GM12878 (cell line): ENCODE measurements at regions not wholly inside any gene's neighbourhood (a gene's known extent, or its start where the extent isn't known, plus 50 kb on each side); places are given as distances from the start of the nearest gene placed in this dataset.

Experiments used
- ATAC-seq: fragments of 200-7000 bp; cut with Tn5 transposase; 3 replicates; pipeline ENCODE4 v1.9.1; 2020; ENCODE audit warnings: mild to moderate bottlenecking, moderate library complexity
- BruUV-seq: library from RNA; stranded (reverse); fragments of 400-500 nt; replicated peaks from 2 replicates; lab custom pipeline; 2021; lab: Mats Ljungman, UMichigan
- CTCF ChIA-PET: fragments of 300-600 bp; sonication (Branson Sonifier 250); formaldehyde crosslinking; extraction: SDS; loops from one replicate; lab custom pipeline; 2021; ENCODE audit warnings: inconsistent platforms; lab: Yijun Ruan, JAX
- POLR2A ChIA-PET: fragments of 350-600 bp; formaldehyde crosslinking; extraction: SDS; loops from one replicate; lab custom pipeline; 2021; ENCODE audit warnings: inconsistent platforms; lab: Charles Lee
- RAD21 ChIA-PET: fragments of 300-600 bp; sonication (Branson Sonifier 250); formaldehyde crosslinking; loops from one replicate; lab custom pipeline; 2023; ENCODE audit warnings: antibody characterized with exemption; ENCODE audit not compliant: unreplicated experiment; lab: Charles Lee
- SMC1A ChIA-PET: fragments of 300-600 bp; sonication (Branson Sonifier 250); formaldehyde crosslinking; loops from one replicate; lab custom pipeline; 2023; ENCODE audit not compliant: unreplicated experiment, uncharacterized antibody; lab: Charles Lee
- DNase-seq: peaks from one replicate; pipeline ENCODE4 v3.0.0-alpha.2; 2011; ENCODE audit warnings: low read depth, low spot score
- FAIRE-seq: peaks from 3 replicates; lab custom pipeline; 2011; peaks lifted over from hg19 to GRCh38; lab: Jason Lieb, UNC
- H2AFZ ChIP-seq: 2 replicates; pipeline ENCODE4 v1.6.0; 2011; ENCODE audit warnings: low read depth, low read length, control low read depth; ENCODE audit not compliant: control insufficient read depth
- H3K27ac ChIP-seq: 2 replicates; pipeline ENCODE4 v1.5.1; 2011; ENCODE audit warnings: control low read depth; ENCODE audit not compliant: control insufficient read depth, insufficient read depth
- H3K27me3 ChIP-seq, 2 experiments: replicated peaks in 1 of 2; 2 replicates each; pipeline versions ENCODE4 v1.6.0 to v1.6.1; 2011; ENCODE audit warnings: low read length in 1 of 2; ENCODE audit not compliant: control insufficient read depth in 2 of 2, insufficient read depth in 2 of 2
- H3K36me3 ChIP-seq, 2 experiments: 2 replicates each; pipeline ENCODE4 v1.5.1; 2011; ENCODE audit warnings: low read length in 1 of 2; ENCODE audit not compliant: control insufficient read depth in 2 of 2, insufficient read depth in 2 of 2
- H3K4me1 ChIP-seq: 2 replicates; pipeline ENCODE4 v1.6.1; 2011; ENCODE audit warnings: mild to moderate bottlenecking, low read length, moderate library complexity, mixed read lengths; ENCODE audit not compliant: control insufficient read depth, insufficient read depth
- H3K4me2 ChIP-seq: 2 replicates; pipeline ENCODE4 v1.6.0; 2011; ENCODE audit warnings: control low read depth; ENCODE audit not compliant: control insufficient read depth, insufficient read depth
- H3K4me3 ChIP-seq: fragments of 200-600 bp; sonication (generic); 2 replicates; pipeline ENCODE4 v1.5.1; 2016
- H3K79me2 ChIP-seq: 2 replicates; pipeline ENCODE4 v1.6.0; 2011; ENCODE audit warnings: low read length; ENCODE audit not compliant: control insufficient read depth, insufficient read depth
- H3K9ac ChIP-seq: 2 replicates; pipeline ENCODE4 v1.8.0; 2011; ENCODE audit warnings: low read length, control low read depth, mixed read lengths; ENCODE audit not compliant: control insufficient read depth, insufficient read depth
- H3K9me3 ChIP-seq: replicated peaks from 3 replicates; pipeline ENCODE4 v1.5.1; 2011; ENCODE audit warnings: mild to moderate bottlenecking, low read length; ENCODE audit not compliant: control insufficient read depth, insufficient read depth
- H4K20me1 ChIP-seq: 2 replicates; pipeline ENCODE4 v1.6.0; 2011; ENCODE audit not compliant: control insufficient read depth, insufficient read depth
- CBFB ChIP-seq: IDR thresholded peaks from 2 replicates; pipeline ENCODE4 v1.6.1; 2016; ENCODE audit warnings: antibody characterized with exemption, low read depth
- FOS ChIP-seq: IDR thresholded peaks from 3 replicates; pipeline ENCODE4 v1.6.1; 2011; ENCODE audit warnings: borderline replicate concordance; ENCODE audit not compliant: insufficient read length; ENCODE audit errors: extremely low read depth
- FOXK2 ChIP-seq: fragments of 450-650 bp; IDR thresholded peaks from 2 replicates; pipeline ENCODE4 v1.6.1; 2017; ENCODE audit warnings: mild to moderate bottlenecking, moderate library complexity
- GABPA ChIP-seq: IDR thresholded peaks from 2 replicates; pipeline ENCODE4 v1.6.1; 2014; ENCODE audit warnings: antibody characterized with exemption, low read depth, mild to moderate bottlenecking, inconsistent platforms
- HCFC1 ChIP-seq: fragments of 150-350 bp; IDR thresholded peaks from 2 replicates; pipeline ENCODE4 v1.6.1; 2014; ENCODE audit warnings: low read length
- IRF4 ChIP-seq: IDR thresholded peaks from 2 replicates; pipeline ENCODE4 v1.6.1; 2011; ENCODE audit warnings: low read depth, low read length
- KAT2A ChIP-seq: conservative IDR thresholded peaks from 2 replicates; pipeline ENCODE4 v1.6.1; 2011; ENCODE audit warnings: low read depth, low read length; ENCODE audit not compliant: control insufficient read depth
- MEF2A ChIP-seq: IDR thresholded peaks from 2 replicates; pipeline ENCODE4 v1.6.1; 2011; ENCODE audit warnings: low read depth, mild to moderate bottlenecking, low read length, moderate library complexity; ENCODE audit not compliant: insufficient read depth
- MTA2 ChIP-seq: fragments of 450-650 bp; IDR thresholded peaks from 2 replicates; pipeline ENCODE4 v1.6.1; 2016; ENCODE audit warnings: low read depth, mild to moderate bottlenecking, moderate library complexity
- MYB ChIP-seq: fragments of 150-350 bp; IDR thresholded peaks from 2 replicates; pipeline ENCODE4 v1.6.1; 2014; ENCODE audit warnings: mild to moderate bottlenecking, low read depth, low read length, borderline replicate concordance
- NFYA ChIP-seq: IDR thresholded peaks from 2 replicates; pipeline ENCODE4 v1.6.1; 2011; ENCODE audit warnings: low read depth, mild to moderate bottlenecking, low read length, improper control_type of control experiment, borderline replicate concordance
- NR2C1 ChIP-seq: fragments of 450-650 bp; IDR thresholded peaks from 2 replicates; pipeline ENCODE4 v1.6.1; 2017; ENCODE audit warnings: antibody characterized with exemption, mild to moderate bottlenecking, moderate library complexity
- SPI1 ChIP-seq: IDR thresholded peaks from 2 replicates; pipeline ENCODE4 v1.6.1; 2011; ENCODE audit warnings: low read depth, mild to moderate bottlenecking, low read length, moderate library complexity, borderline replicate concordance; ENCODE audit not compliant: insufficient read depth
- SRF ChIP-seq, 2 experiments: IDR thresholded peaks; 2 replicates each; pipeline ENCODE4 v1.6.1; 2011; ENCODE audit warnings: low read depth in 2 of 2, low read length in 2 of 2, mild to moderate bottlenecking in 1 of 2, moderate library complexity in 1 of 2
- TAF1 ChIP-seq: IDR thresholded peaks from 2 replicates; pipeline ENCODE4 v1.6.1; 2011; ENCODE audit warnings: mild to moderate bottlenecking, low read depth, low read length, borderline replicate concordance
- YY1 ChIP-seq: IDR thresholded peaks from 2 replicates; pipeline ENCODE4 v1.6.1; 2011; ENCODE audit warnings: low read depth, mild to moderate bottlenecking, low read length
- ZNF207 ChIP-seq: fragments of 450-650 bp; IDR thresholded peaks from 2 replicates; pipeline ENCODE4 v1.6.1; 2014; ENCODE audit warnings: antibody characterized with exemption, mild to moderate bottlenecking, borderline replicate concordance
- WGBS: methylation state at CpG from one replicate; pipeline ENCODE4 v1.1.6; 2016; ENCODE audit warnings: low lambda C conversion rate; ENCODE audit not compliant: insufficient replicate concordance, insufficient coverage; ENCODE audit errors: missing lambda C conversion rate; 5-methylcytosine and 5-hydroxymethylcytosine counted together
- in situ Hi-C: fragments of 300-500 bp; cut with MboI; formaldehyde crosslinking; loops from 9 replicates; pipeline ENCODE4 v1.14.3; 2018; ENCODE audit warnings: mixed read lengths
- intact Hi-C: fragments of 100-400 bp; cut with micrococcal nuclease; formaldehyde crosslinking; loops from one replicate; pipeline ENCODE4 v1.14.2; 2022; ENCODE audit not compliant: unreplicated experiment
- TF ChIP-seq, protein P1 (sequence below): fragments of 450-650 bp; IDR thresholded peaks from 2 replicates; pipeline ENCODE4 v1.6.1; 2017; ENCODE audit warnings: mild to moderate bottlenecking, low read depth, inconsistent platforms; ENCODE audit not compliant: poor library complexity, severe bottlenecking

DNA sequence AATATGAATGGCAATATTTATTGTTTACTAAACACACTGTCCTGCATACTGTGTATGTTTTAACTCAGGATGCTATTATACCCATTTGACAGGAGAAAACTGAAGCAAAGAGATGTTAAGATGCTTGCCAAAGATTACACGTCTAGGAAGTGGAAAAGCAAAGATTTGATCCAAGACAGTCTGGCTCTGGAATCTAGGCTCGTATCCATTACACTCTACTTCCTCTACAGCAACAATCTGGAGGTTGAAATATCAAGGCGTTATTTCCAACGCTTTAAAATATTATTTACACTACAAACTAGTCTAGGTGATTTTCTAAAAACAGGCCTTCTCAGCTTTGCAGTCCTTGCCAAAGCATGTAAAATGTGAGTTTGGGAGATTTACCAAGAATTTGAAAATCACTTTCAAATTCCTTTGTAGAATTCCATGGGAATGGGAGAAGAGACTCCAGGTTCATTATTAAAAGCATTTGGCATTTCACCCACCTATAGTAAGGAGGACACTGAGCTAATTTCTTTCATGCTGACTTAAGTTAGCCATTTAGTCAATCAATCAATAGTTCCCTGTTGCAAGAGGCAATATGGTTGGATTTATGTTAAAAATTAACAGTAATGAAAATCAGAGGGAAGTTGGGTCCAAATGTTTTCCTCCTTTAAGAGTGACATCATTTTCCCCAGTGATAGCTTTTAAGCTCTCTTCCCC, 356.3 kb upstream of the SMARCA2 start:
- ChIA-PET CTCF (no interaction called here), POLR2A (interaction anchor here (0.5 kb wide), 1 partner anchor 170 kb away, joined by 3 read pairs; no protein-coding TSS in a partner anchor)
- FAIRE-seq, result no peak

More for the DNA sequence above, 356.3 kb upstream of the SMARCA2 start:
- SMC1A ChIA-PET, result interaction anchor here (0.9 to 1.4 kb wide), 2 partner anchors 18 to 27 kb away, joined by 3 to 4 read pairs; no protein-coding TSS in a partner anchor
- BruUV-seq, result no TSS peak
- H3K79me2 ChIP-seq, result no peaks in the 10 kb centered on the region
- ATAC-seq (no peak), DNase-seq (no peak)
- H3K27me3 ChIP-seq, result no peaks in the 10 kb centered on the region
- H2AFZ ChIP-seq, result no peak overlapping the region
- intact Hi-C loops (no loop called here), in situ Hi-C loops (no loop called here)
- no peak overlapping the region for H3K27ac ChIP-seq
- H3K4me1 ChIP-seq, result no peaks in the 10 kb centered on the region
- RAD21 ChIA-PET, result no interaction called here
- no peak overlapping the region for H3K4me2 ChIP-seq
- no peaks in the 10 kb centered on the region for H4K20me1 ChIP-seq
- no peak overlapping the region for H3K9ac ChIP-seq
- no peak overlapping the region for H3K4me3 ChIP-seq
- TF ChIP-seq, protein P1, sequence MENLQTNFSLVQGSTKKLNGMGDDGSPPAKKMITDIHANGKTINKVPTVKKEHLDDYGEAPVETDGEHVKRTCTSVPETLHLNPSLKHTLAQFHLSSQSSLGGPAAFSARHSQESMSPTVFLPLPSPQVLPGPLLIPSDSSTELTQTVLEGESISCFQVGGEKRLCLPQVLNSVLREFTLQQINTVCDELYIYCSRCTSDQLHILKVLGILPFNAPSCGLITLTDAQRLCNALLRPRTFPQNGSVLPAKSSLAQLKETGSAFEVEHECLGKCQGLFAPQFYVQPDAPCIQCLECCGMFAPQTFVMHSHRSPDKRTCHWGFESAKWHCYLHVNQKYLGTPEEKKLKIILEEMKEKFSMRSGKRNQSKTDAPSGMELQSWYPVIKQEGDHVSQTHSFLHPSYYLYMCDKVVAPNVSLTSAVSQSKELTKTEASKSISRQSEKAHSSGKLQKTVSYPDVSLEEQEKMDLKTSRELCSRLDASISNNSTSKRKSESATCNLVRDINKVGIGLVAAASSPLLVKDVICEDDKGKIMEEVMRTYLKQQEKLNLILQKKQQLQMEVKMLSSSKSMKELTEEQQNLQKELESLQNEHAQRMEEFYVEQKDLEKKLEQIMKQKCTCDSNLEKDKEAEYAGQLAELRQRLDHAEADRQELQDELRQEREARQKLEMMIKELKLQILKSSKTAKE, result no peak
- TF ChIP-seq NFYA, result no peak
- TF ChIP-seq KAT2A, result no peak
- no peak for TF ChIP-seq YY1
- TF ChIP-seq FOXK2, result no peak
- TF ChIP-seq TAF1, result no peak
- TF ChIP-seq SRF (IDR thresholded peaks at IDR 0.05; ENCODE audit: low read depth in 2 of 2, low read length in 2 of 2), result no peak
- no peak for TF ChIP-seq MYB
- no peak for TF ChIP-seq MTA2
- TF ChIP-seq IRF4, result no peak
- no peak for TF ChIP-seq FOS
- TF ChIP-seq HCFC1, result no peak
- no peak for TF ChIP-seq NR2C1
- TF ChIP-seq CBFB, result no peak
- no peak for TF ChIP-seq ZNF207
- no peak for TF ChIP-seq GABPA
- TF ChIP-seq MEF2A, result no peak
- no peak for TF ChIP-seq SPI1
- 47% methylated on average over 4 of the region's 4 CpGs for WGBS
- no peaks in the 10 kb centered on the region for H3K9me3 ChIP-seq
- H3K36me3 ChIP-seq, result no peaks in the 10 kb centered on the region
